Astrocyte (in vitro differentiated cells and primary cell): ENCODE measurements at regions not wholly inside any gene's neighbourhood (a gene's known extent, or its start where the extent isn't known, plus 50 kb on each side); places are given as distances from the start of the nearest gene placed in this dataset.

Experiments used
- DNase-seq: peaks from one replicate; pipeline ENCODE4 v3.0.0-alpha.2; 2010; ENCODE audit warnings: low read depth
- FAIRE-seq: peaks from 2 replicates; lab custom pipeline; 2011; peaks lifted over from hg19 to GRCh38; lab: Jason Lieb, UNC
- H2AFZ ChIP-seq: 2 replicates; pipeline ENCODE4 v1.6.0; 2012; ENCODE audit warnings: low read depth, low read length, inconsistent platforms
- H3K27ac ChIP-seq: 2 replicates; pipeline ENCODE4 v1.5.1; 2011; ENCODE audit warnings: low read depth, low read length, inconsistent platforms
- H3K27me3 ChIP-seq: 2 replicates; pipeline ENCODE4 v1.6.0; 2011; ENCODE audit warnings: low read length, inconsistent platforms; ENCODE audit not compliant: insufficient read depth
- H3K36me3 ChIP-seq: 2 replicates; pipeline ENCODE4 v1.5.1; 2011; ENCODE audit warnings: low read length, inconsistent platforms; ENCODE audit not compliant: insufficient read depth
- H3K4me1 ChIP-seq: 2 replicates; pipeline ENCODE4 v1.5.1; 2011; ENCODE audit warnings: low read length, inconsistent platforms; ENCODE audit not compliant: insufficient read depth
- H3K4me2 ChIP-seq: 2 replicates; pipeline ENCODE4 v1.6.0; 2012; ENCODE audit warnings: low read length, inconsistent platforms
- H3K4me3 ChIP-seq: 2 replicates; pipeline ENCODE4 v1.5.1; 2011; ENCODE audit warnings: low read depth, mild to moderate bottlenecking, low read length, inconsistent platforms; ENCODE audit not compliant: insufficient read depth
- H3K79me2 ChIP-seq: 2 replicates; pipeline ENCODE4 v1.6.0; 2012; ENCODE audit warnings: mild to moderate bottlenecking, low read length, inconsistent platforms; ENCODE audit not compliant: insufficient read depth
- H3K9ac ChIP-seq: 2 replicates; pipeline ENCODE4 v1.6.0; 2012; ENCODE audit warnings: mild to moderate bottlenecking, low read length, inconsistent platforms
- H3K9me3 ChIP-seq: 2 replicates; pipeline ENCODE4 v1.5.1; 2012; ENCODE audit warnings: low read depth, mild to moderate bottlenecking, low read length, inconsistent platforms; ENCODE audit not compliant: insufficient read depth
- H4K20me1 ChIP-seq: 2 replicates; pipeline ENCODE4 v1.6.0; 2012; ENCODE audit warnings: low read length, inconsistent platforms; ENCODE audit not compliant: insufficient read depth
- H3K27ac Mint-ChIP-seq: one replicate; pipeline ENCODE4 v1.8.0; 2021; ENCODE audit warnings: mild to moderate bottlenecking, mixed read lengths; ENCODE audit not compliant: unreplicated experiment
- H3K27me3 Mint-ChIP-seq: one replicate; pipeline ENCODE4 v1.8.0; 2021; ENCODE audit warnings: low read depth, mixed read lengths; ENCODE audit not compliant: unreplicated experiment
- H3K36me3 Mint-ChIP-seq: one replicate; pipeline ENCODE4 v1.8.0; 2021; ENCODE audit warnings: low read depth, mixed read lengths; ENCODE audit not compliant: unreplicated experiment
- H3K4me1 Mint-ChIP-seq: one replicate; pipeline ENCODE4 v1.8.0; 2021; ENCODE audit warnings: low read depth, mixed read lengths; ENCODE audit not compliant: unreplicated experiment
- H3K4me3 Mint-ChIP-seq: one replicate; pipeline ENCODE4 v1.8.0; 2021; ENCODE audit warnings: mild to moderate bottlenecking, moderate library complexity, mixed read lengths; ENCODE audit not compliant: unreplicated experiment
- H3K9me3 Mint-ChIP-seq: one replicate; pipeline ENCODE4 v1.8.0; 2021; ENCODE audit warnings: mild to moderate bottlenecking, mixed read lengths; ENCODE audit not compliant: unreplicated experiment
- CTCF ChIP-seq: IDR thresholded peaks from 2 replicates; pipeline ENCODE4 v1.5.1; 2011; ENCODE audit warnings: low read depth, mild to moderate bottlenecking, inconsistent platforms, low read length, moderate library complexity; ENCODE audit not compliant: insufficient read depth
- EZH2 ChIP-seq: IDR thresholded peaks from 2 replicates; pipeline ENCODE4 v1.6.1; 2012; ENCODE audit warnings: mild to moderate bottlenecking, low read length, inconsistent platforms; ENCODE audit not compliant: insufficient read depth

- no peaks in the 10 kb centered on the region for H3K9me3 Mint-ChIP-seq
- H3K27me3 Mint-ChIP-seq: no peaks in the 10 kb centered on the region
- no peaks in the 10 kb centered on the region for H3K79me2 ChIP-seq
- H3K4me3 ChIP-seq: no peak overlapping the region
- no peak overlapping the region for H3K4me3 Mint-ChIP-seq
- no peak overlapping the region for H3K9ac ChIP-seq
- no peaks in the 10 kb centered on the region for H4K20me1 ChIP-seq
- no peak overlapping the region for H3K27ac Mint-ChIP-seq
- no peaks in the 10 kb centered on the region for H3K9me3 ChIP-seq
- H3K4me1 ChIP-seq: no peaks in the 10 kb centered on the region
- H3K36me3 ChIP-seq: no peaks in the 10 kb centered on the region
- H3K27ac ChIP-seq: no peak overlapping the region
- no peaks in the 10 kb centered on the region for H3K36me3 Mint-ChIP-seq
- no peak for FAIRE-seq
- DNase-seq: no peak
- H3K4me2 ChIP-seq: no peak overlapping the region
- TF ChIP-seq EZH2 (no peak), CTCF (no peak)
- no peaks in the 10 kb centered on the region for H3K27me3 ChIP-seq
- H3K4me1 Mint-ChIP-seq: no peaks in the 10 kb centered on the region
- no peak overlapping the region for H2AFZ ChIP-seq
Observed at GRCh38 chr13:86660090-86660489, 860.9 kb upstream of the SLITRK6 start.

DNA sequence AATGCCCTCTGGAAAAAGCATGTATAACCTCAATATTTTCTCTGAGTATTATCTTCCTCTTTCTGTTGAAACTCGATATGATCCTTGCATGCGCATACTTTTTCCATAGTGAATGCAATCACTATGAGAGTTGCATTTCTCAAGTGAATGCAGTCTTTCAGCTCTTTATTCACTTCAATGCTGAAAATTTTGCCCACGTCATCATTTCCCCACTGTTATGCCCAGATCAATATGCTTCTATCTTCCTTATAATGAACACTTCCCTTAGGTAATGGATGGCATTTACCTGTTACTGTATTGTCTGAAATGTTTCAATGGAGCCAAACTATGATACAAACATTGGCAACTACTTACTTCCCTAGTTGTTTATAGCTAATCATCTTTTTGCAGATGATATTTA is 866.6 kb upstream of the SLITRK6 start:
- no peak overlapping the region for H3K27ac Mint-ChIP-seq
- FAIRE-seq: no peak
- H3K79me2 ChIP-seq: no peaks in the 10 kb centered on the region

More for the DNA sequence above, 866.6 kb upstream of the SLITRK6 start:
- Histone ChIP-seq H3K9ac (no peak overlapping the region), H4K20me1 (no peaks in the 10 kb centered on the region), H3K4me2 (no peak overlapping the region), H3K4me3 (no peak overlapping the region), H3K9me3 (no peaks in the 10 kb centered on the region), H3K27me3 (no peaks in the 10 kb centered on the region), H3K4me1 (no peaks in the 10 kb centered on the region), H3K27ac (no peak overlapping the region), H2AFZ (no peak overlapping the region), H3K36me3 (no peaks in the 10 kb centered on the region)
- Mint-ChIP-seq H3K9me3 (peaks cover 1% of the 10 kb centered on the region), H3K4me1 (no peaks in the 10 kb centered on the region), H3K27me3 (no peaks in the 10 kb centered on the region), H3K36me3 (no peaks in the 10 kb centered on the region), H3K4me3 (no peak overlapping the region)
- no peak for DNase-seq
- TF ChIP-seq CTCF (no peak), EZH2 (no peak)
